ENCODE measurements at regions not wholly inside any gene's neighbourhood (a gene's known extent, or its start where the extent isn't known, plus 50 kb on each side); places are given as distances from the start of the nearest gene placed in this dataset.
"Not testable (repeated sequence)": the region's sequence is repeated elsewhere in the genome, so short reads cannot be mapped to it uniquely, and the experiment has no call there.

DNA sequence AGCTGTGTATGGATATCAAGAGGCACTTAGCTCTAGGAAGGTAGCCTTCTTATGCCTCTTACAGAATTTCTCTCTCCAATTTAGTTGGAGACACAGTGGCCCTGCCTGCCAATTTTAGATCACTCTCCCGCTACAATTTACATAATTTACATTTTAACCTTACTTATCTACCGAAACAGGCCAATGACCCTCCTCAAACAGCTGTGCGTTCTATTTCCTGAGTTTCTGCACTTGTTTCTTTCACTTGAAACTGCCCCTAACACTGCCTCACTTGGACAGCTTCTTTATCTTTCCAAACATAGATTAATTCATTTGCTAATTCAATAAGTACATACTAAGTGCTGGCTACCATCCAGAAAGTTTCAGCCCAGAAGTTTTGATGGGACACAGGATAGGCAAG, 52.9 kb upstream of the HDDC2 start:
- DNase-seq = no peak

DNA sequence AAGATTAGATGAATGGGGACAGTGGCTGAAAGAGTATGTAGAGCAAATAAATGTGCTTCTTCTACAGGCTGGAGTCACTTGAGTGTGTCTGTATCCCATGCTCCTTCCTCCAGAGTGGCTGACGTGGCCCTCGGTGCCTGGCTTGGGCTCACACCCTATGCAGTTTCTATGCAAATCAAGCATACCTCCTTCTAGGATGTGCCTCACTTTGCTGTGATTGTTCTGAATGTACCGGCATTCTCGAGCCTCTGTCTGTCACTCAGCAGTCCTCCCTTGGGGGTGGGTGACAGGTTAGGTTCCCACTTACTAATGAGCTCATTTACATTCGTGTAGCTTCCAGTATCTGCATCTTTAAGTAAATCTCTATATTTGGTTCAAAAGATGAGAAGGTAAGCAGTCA, 55.1 kb upstream of the HDDC2 start:
- DNase-seq = no peak

DNA sequence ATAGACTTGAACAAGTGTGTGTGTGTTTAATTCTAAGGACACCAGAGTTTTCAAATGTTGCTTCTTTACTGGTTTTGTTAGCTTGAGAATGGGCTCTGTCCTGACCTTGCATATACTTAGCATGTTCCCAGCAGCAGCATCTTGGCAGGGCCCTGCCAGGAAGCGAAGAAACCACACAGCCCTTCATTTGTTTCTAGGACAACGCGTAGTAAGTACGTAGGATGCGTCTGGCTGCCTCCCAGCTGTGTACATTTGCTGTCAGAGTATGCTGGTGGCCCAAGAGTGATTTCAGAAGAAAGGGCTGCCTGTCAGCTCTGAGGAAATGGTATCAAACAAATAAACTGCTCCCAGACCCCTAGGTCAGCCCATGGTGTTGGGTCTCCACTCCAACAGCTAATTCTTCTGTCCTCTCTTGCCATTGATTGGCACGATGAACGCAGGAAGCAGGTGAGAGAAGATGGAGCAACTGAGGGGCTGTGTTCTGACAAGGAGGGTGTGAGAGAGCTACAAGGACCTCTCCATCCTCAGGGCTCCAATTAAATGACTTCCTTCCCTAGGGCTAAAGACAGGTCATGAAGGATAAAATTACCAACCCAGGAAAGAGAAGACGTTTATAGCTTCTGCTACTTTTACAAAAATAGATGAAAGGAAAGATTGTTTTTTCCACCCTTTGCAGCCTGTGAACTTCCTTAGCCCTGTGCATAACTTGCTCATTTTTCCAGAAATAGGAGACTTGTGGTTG, 55.9 kb upstream of the HDDC2 start:
- DNase-seq = peak in 2 of 3 experiments; percentile 12 to 55

DNA sequence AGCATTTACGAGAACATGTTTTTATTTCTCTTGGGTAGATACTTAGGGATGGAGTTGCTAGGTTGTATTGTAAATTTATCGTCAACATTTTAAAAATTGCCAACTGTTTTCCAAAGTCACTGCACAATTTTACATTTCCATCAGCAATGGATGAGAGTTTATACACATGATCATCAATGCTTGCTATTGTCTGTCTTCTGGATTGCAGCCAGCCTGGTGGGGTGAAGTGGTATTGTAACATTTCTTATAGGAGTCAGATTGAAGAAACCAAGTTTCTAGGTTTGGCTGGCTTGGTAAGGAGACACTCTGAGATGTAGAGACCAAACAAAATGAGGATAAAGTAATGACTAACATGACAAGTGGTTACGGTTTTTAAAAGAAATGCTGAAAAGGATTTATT, 57.1 kb upstream of the HDDC2 start:
- DNase-seq = no peak

DNA sequence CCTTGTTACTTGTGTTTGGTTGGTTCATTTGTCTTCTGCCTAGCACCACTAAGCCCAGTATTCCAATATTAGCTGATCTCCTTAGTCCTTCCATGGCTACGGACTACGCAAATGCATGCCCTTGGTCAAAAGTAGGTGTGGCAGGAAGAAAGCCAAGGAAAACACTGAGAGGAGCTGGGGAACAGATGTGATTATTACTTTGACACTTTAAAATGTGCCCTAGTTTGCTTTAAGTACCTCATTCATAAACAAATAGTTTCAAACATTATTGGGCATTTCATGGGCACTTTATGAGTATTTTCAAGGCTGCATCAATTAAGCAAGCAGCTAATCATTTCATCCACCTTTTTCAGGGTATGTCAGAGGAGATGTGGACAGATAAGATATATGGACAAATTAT, 60.1 kb upstream of the HDDC2 start:
- DNase-seq = no peak

DNA sequence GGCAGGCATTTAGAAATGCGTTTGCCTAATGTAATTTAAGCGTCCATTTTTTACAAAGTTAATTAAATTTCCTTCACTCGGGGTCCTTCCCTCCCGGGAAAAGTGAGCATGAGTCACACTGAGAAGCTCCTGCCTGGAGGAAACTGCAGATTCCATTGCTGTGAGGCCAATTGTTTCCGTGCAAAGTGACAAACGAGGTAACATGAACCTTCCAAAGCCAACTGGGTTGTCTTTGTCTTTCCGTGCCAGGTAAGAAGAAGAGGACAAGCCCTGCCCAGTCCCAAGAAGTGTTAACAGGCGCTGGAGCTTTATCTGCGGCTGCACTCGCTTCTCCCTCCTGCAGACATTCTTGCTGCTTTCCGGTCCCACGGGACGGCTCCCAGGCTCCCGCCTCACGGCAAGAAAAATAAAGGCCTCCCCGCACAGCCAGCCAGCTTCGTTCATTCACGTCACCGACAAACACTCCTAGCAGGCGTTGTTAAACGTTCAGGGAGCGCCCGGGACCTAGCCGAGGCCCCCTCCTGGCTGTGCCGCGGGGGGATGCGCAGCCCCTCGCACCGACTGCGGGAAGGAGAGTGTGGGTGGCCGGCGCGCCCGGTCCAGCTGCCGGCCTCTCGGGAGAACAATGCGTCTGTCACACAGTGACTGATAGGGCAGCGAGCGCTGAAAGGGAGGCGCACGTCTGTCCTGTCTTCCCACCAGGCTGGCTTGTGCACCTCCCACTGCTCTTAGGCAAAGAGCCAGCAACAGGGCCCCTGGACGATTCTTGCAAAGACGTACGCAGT, 61.5 kb upstream of the HDDC2 start:
- peak; percentile 58 to 92 (median 88) for DNase-seq

- DNase-seq = peak in 1 of 3 experiments; percentile 88
Measured at GRCh38 chr6:125363824-125364165, 62.0 kb upstream of the HDDC2 start.

DNA sequence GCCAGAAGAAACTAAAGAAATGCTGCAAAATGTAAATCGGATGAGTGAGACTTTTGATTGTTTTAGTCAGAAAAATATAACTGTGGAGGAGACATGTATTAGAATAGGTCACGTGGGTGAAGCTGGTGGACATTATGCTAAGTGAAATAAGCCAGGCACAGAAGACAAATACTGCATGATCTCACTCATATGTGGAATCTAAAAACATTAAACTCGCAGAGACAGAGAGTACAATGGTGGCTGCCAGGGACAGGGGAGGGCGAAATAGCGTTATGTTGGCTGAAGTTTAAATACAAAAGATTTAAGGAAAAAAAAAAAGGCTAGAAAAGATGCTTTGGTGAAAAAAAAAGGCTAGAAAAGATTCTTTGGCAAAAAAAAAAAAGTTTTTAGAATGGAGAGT, 63.5 kb upstream of the HDDC2 start:
- no peak for DNase-seq

DNA sequence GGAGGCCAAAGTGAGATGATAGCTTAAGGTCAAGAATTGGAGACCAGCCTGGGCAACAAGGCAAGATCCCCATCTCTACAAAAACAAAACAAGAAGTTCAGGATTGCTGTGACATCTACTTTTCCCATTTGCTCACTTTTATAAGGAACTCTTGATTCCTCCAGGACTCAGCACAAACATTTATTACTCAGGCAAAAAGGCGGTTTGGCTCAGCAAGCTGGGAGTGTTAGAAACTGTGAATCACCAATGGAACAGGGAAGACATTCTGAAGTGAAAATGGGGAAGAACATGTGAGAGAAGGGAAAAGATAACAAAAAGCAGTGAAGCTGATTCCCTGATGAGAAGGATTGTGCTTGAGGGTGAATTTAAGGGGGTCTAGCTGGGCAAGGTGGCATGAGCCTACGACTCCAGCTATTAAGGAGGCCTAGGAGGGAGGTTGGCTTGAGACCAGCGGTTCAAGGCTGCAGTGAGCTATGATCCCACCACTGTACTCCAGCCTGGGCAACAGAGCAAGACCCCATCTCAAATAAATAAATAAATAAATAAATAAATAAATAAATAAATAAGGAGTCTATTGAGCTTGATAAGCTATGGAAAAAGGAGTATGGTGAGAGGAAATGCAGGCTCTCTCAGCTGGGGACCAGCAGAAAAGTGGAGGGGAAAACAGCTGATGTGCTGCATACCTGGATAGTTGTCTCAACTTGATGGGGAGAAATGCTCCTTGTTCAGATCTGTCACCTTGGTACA, 65.4 kb upstream of the HDDC2 start:
- no peak for DNase-seq

GRCh38 chr6:125370343-125370742, 68.6 kb upstream of the HDDC2 start:
- DNase-seq = no peak

DNA sequence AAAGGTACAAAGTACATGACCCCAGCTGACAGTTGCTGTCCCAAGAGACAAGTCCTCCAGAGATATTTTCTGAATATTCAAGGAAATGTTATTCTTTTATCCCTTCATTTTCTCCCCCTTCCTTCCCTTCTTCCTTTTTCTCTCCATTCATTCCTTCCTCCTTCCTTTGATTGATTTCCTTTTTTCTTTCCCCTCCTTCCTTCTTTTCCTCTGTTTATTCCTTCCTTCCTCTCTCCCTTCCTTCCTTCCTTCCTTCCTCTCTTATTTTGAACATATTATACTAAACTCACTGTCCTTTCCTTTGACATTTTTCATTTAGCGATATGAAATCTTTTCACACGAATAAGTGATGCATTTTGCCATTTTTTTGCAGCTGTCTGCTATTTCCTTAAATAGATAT, 73.2 kb upstream of the HDDC2 start:
- no peak for DNase-seq

GRCh38 chr6:125375821-125376220, 74.1 kb upstream of the HDDC2 start:
- DNase-seq = no peak

DNA sequence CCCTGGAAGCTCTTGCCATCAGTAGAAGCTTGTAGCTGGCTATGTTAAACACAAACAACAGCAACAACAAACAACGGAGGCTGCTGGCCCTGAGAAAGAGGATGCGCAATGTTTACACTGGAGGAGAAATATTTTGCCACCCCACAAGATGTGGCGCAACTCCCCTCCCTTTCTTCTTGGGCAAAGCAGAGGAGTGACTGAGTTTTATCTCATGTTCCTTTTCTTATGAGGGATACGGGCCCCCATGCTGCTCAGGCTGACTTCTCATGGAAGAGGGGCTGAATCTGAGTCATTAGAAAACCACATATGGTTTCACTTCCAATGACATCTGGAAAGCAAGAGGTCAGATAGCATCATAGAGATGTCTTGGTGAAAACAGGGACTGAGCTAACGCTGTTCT, 75.9 kb upstream of the HDDC2 start:
- no peak for DNase-seq

- no peak for DNase-seq
Measured at GRCh38 chr6:125379174-125379573, 77.4 kb upstream of the HDDC2 start.

DNA sequence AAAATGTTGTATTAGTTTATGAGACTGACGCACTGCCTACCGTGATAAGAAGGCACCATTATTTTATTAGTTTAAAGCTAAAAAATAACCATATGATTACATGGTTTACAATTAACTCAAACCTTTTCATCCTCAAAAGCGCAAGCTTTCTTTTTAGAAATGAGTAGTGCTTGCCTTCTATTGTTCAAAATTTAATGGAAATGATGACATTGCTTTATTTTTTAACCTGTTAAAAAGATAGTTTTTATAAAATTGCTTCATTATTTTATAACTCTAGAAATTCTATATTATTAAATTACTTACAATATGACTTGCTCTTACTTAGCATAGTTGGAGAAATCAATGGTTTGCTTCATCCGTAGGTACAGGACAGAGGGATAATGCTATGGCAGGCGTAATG, 78.7 kb upstream of the HDDC2 start:
- no peak for DNase-seq

- not testable (repeated sequence) for DNase-seq
Measured at GRCh38 chr6:125386337-125386736, 84.6 kb upstream of the HDDC2 start.

GRCh38 chr6:125392682-125393081, 90.9 kb upstream of the HDDC2 start:
- no peak for DNase-seq

DNA sequence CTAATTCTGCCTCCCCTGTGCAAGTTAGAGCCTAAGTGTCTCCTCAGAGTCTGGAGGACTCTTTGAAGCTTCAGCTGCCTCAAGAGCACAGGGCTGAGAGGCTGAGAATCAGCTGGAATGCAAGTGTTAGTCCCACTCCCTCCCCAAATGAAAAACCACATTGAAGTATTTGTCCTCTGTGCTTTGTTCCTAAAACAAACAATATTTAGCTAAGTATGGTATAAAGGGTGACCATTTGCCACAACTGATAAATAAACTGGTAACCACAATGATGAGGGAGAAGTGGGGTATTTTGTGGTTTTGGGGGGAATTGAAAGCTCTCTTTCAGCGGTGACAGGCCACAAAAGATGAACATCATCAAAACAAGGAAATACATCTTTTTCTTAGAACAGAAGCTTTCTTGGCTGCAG, 91.7 kb upstream of the HDDC2 start:
- peak in 1 of 3 experiments; percentile 83 for DNase-seq

GRCh38 chr6:125406741-125407140, 105.0 kb upstream of the HDDC2 start:
- no peak for DNase-seq

DNA sequence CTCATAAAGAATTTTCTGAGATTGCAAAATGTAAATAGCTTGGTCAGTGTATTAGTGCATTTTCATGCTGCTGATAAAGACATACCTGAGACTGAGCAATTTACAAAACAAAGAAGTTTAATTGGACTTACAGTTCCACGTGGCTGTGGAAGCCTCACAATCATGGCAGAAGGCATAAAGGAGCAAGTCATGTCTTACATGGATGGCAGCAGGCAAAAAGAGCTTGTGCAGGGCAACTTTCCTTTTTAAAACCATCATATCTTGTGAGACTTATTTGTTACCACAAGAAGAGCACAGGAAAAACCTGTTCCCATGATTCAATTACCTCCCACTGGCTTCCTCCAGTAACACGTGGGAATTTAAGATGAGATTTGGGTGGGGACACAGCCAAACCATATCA, 112.7 kb upstream of the HDDC2 start:
- no peak for DNase-seq

GRCh38 chr6:125415913-125416312, 114.1 kb upstream of the HDDC2 start:
- no peak for DNase-seq

DNA sequence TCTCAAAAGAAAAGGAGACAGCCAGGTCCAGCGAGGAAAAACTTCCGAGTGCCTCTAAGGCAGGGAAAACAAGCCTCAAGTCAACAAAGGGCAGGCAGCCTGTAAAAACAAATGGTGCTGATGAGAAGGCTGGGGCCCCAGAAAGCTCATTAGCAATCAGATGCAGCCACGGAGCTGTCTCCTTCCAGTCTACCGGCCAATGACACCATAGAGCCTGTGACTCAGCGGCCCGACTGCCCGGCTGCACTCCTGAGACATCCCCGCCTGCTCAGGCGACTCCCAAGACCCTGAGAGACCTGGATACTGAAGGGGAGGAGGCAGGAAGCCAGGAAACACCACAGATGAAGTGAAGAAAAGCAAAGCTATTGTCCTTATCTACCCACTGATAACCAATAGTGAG, 120.1 kb upstream of the HDDC2 start:
- no peak for DNase-seq

DNA sequence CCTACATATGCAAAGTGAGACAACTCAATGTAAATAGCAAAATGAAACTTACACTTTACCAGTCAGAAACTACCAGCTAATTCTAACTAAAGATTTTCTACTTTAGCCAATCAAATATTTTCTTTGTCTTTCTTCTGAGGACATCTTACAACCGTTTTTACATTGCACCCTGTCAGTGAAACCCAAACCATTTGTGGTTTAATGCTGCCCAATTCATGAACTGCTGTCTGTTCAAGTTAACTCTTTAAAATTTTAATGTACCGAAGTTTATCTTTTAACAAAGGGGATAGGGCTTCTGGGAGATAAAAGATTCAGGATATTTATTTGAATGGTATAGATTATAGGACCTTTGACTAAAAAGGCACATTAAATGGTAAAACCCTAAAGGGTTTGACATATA, 121.3 kb upstream of the HDDC2 start:
- DNase-seq = no peak

DNA sequence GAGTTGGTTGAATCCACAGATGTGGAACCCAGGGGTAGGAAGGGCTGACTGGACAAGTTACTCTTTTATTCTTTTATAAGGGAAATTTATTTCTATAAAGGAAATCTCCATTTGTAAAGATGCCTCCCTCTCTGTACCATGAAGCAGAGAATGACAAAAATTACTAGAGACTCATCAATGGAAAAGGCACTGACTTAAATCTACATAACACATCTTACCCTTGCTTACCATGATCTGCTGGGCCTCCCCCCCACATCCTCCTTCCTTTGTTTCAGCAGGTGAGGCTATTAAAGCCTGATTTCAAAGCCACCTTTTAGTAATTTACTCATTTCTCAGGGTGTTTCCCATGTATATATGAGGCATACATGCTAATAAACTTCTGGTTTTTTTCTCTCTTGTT, 130.2 kb upstream of the HDDC2 start:
- no peak for DNase-seq

Data from NCI-H1417 (cell line).